ENCODE measurements at regions not wholly inside any gene's neighbourhood (a gene's known extent, or its start where the extent isn't known, plus 50 kb on each side); places are given as distances from the start of the nearest gene placed in this dataset.

DNA sequence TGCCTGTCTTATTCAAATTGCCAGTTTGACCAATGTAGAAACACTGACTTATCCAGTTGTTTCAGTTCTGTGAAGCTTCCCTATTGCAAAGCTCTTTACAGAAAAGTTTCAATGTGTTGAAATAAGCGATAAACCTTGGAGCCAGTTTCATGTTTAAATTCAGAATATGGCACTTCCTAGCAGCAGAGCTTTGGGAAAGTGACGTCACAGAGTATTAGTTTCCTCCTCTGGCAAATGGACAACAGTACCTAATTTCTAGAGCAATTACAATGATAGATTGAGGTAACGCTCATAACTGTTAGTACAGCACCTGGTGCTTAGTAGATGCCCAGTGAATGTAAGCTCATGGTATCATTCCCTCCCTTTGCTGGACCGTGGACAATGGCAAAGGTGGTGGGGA, 527.5 kb upstream of the DAB1 start:
- H3K9me3 Mint-ChIP-seq, result no peaks in the 10 kb centered on the region
- H3K27ac Mint-ChIP-seq, result no peak overlapping the region
- no peaks in the 10 kb centered on the region for H3K27me3 Mint-ChIP-seq
- ChIA-PET POLR2A (no interaction called here), CTCF (no interaction called here)
- intact Hi-C loops (cut with micrococcal nuclease), result no loop called here
- TF ChIP-seq, protein P1, sequence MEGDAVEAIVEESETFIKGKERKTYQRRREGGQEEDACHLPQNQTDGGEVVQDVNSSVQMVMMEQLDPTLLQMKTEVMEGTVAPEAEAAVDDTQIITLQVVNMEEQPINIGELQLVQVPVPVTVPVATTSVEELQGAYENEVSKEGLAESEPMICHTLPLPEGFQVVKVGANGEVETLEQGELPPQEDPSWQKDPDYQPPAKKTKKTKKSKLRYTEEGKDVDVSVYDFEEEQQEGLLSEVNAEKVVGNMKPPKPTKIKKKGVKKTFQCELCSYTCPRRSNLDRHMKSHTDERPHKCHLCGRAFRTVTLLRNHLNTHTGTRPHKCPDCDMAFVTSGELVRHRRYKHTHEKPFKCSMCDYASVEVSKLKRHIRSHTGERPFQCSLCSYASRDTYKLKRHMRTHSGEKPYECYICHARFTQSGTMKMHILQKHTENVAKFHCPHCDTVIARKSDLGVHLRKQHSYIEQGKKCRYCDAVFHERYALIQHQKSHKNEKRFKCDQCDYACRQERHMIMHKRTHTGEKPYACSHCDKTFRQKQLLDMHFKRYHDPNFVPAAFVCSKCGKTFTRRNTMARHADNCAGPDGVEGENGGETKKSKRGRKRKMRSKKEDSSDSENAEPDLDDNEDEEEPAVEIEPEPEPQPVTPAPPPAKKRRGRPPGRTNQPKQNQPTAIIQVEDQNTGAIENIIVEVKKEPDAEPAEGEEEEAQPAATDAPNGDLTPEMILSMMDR (IDR thresholded peaks at IDR 0.05), result no peak
- no peak for DNase-seq
- no peaks in the 10 kb centered on the region for H3K4me1 Mint-ChIP-seq (ENCODE audit: low read depth)
- H3K4me3 Mint-ChIP-seq, result no peak overlapping the region
- no peaks in the 10 kb centered on the region for H3K36me3 Mint-ChIP-seq (ENCODE audit: low read depth)
- ATAC-seq, result no peak

DNA sequence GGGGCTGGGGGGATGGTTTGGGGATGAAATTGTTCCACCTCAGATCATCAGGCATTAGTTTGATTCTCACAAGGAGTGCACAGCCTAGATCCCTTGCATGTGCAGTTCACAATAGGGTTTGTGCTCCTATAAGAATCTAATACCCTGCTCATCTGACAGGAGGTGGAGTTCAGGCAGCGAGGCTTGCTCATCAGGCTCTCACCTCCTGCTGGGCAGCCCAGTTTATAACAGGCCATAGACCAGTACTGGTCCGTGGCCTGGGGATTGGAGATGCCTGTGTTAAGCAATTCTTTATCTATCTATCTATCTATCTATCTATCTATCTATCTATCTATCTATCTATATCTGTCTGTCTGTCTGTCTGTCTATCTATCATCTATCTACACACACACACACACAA, 525.3 kb upstream of the DAB1 start:
- no peak for DNase-seq
- no peak for ATAC-seq
- Mint-ChIP-seq H3K4me3 (no peak overlapping the region), H3K27ac (no peak overlapping the region), H3K9me3 (no peaks in the 10 kb centered on the region), H3K36me3 (ENCODE audit: low read depth) (no peaks in the 10 kb centered on the region), H3K4me1 (ENCODE audit: low read depth) (no peaks in the 10 kb centered on the region), H3K27me3 (no peaks in the 10 kb centered on the region)
- ChIA-PET CTCF (no interaction called here), POLR2A (no interaction called here)
- TF ChIP-seq, protein P1 (IDR thresholded peaks at IDR 0.05), result no peak
- intact Hi-C loops (cut with micrococcal nuclease), result no loop called here

DNA sequence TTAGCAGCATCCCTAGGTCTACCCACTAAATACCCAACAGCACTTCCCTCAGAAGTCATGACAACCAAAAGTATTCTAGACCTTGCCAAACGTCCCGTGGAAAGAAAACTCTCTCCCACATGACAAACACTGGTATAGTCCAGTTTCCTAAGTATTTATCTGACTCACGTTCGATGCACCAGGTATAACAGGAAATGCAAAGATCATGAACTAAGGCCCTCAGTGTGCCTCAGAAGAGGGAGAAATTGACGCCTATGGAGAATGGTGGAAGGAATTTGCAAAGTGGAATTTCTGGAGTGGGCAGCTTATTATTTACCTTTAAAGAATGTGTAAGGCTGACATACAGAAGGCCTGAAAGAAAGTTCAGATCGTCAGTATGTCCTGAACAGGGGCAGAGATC, 523.6 kb upstream of the DAB1 start:
- Mint-ChIP-seq H3K4me3 (no peak overlapping the region), H3K9me3 (no peaks in the 10 kb centered on the region), H3K36me3 (ENCODE audit: low read depth) (no peaks in the 10 kb centered on the region), H3K27me3 (no peaks in the 10 kb centered on the region), H3K27ac (no peak overlapping the region), H3K4me1 (ENCODE audit: low read depth) (no peaks in the 10 kb centered on the region)
- intact Hi-C loops (cut with micrococcal nuclease), result no loop called here
- ATAC-seq, result no peak
- DNase-seq, result no peak
- CTCF ChIA-PET, result no interaction called here
- TF ChIP-seq, protein P1 (IDR thresholded peaks at IDR 0.05), result no peak
- POLR2A ChIA-PET, result no interaction called here

DNA sequence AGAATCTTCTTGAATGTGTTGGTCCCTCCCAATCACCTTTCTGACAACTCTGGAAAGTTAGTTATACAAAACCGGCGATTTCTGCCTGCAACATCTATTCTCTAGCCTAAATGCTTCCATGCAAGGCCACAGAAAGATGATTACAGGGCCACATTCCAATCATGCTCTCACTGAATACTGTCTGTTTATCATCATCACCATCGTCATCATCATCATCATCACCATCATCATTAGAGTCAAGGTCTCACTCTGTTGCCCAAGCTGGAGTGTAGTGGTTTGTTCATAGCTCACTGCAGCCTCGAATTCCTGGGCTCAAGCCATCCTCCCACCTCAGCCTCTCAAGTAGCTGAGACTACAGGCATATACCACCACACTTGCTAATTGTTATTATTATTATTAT, 521.2 kb upstream of the DAB1 start:
- ChIA-PET CTCF (no interaction called here), POLR2A (no interaction called here)
- no peak for ATAC-seq
- Mint-ChIP-seq H3K4me1 (ENCODE audit: low read depth) (no peaks in the 10 kb centered on the region), H3K36me3 (ENCODE audit: low read depth) (no peaks in the 10 kb centered on the region), H3K9me3 (peaks cover 2% of the 10 kb centered on the region), H3K27me3 (no peaks in the 10 kb centered on the region), H3K27ac (no peak overlapping the region), H3K4me3 (no peak overlapping the region)
- no peak for DNase-seq
- TF ChIP-seq, protein P1 (IDR thresholded peaks at IDR 0.05), result no peak
- intact Hi-C loops (cut with micrococcal nuclease), result no loop called here

DNA sequence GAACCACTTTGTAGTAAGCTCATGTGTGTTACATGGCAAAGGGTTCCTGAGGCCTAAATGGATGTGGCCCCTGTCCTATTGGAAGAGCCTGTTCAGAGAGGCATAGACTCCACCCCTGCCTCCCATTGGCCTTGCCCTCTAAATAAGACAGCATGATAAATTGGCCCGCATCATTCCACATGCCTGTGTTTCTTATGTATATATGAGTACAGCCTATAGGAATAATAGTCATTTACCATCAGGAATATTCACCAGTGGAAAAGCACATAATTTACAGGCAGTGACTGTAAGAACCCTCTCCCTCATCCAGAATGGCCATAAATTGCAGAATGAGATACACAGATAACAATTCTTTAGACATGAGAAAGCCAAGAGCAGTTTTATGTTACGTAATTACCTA, 519.5 kb upstream of the DAB1 start:
- Mint-ChIP-seq H3K27ac (no peak overlapping the region), H3K4me3 (no peak overlapping the region), H3K4me1 (ENCODE audit: low read depth) (no peaks in the 10 kb centered on the region), H3K36me3 (ENCODE audit: low read depth) (no peaks in the 10 kb centered on the region), H3K27me3 (no peaks in the 10 kb centered on the region), H3K9me3 (peaks cover 6% of the 10 kb centered on the region)
- intact Hi-C loops (cut with micrococcal nuclease), result no loop called here
- TF ChIP-seq, protein P1 (IDR thresholded peaks at IDR 0.05), result no peak
- CTCF ChIA-PET, result no interaction called here
- no peak for DNase-seq
- POLR2A ChIA-PET, result no interaction called here
- ATAC-seq, result no peak
